HG02943 (cell line): ENCODE measurements at regions not wholly inside any gene's neighbourhood (a gene's known extent, or its start where the extent isn't known, plus 50 kb on each side); places are given as distances from the start of the nearest gene placed in this dataset.
"Not testable (repeated sequence)": the region's sequence is repeated elsewhere in the genome, so short reads cannot be mapped to it uniquely, and the experiment has no call there.

Experiments used
- ATAC-seq: cut with Tn5 transposase; IDR thresholded peaks from one replicate; pipeline ENCODE4 v1.9.1; 2021; ENCODE audit warnings: mild to moderate bottlenecking, low read depth, moderate library complexity; ENCODE audit not compliant: unreplicated experiment

GRCh38 chr2:228447266-228447915, 265.9 kb upstream of the SPHKAP start:
- no peak for ATAC-seq

GRCh38 chr2:228446734-228447133, 265.2 kb upstream of the SPHKAP start:
- no peak for ATAC-seq

GRCh38 chr2:228444161-228444560, 262.7 kb upstream of the SPHKAP start:
- ATAC-seq = no peak

DNA sequence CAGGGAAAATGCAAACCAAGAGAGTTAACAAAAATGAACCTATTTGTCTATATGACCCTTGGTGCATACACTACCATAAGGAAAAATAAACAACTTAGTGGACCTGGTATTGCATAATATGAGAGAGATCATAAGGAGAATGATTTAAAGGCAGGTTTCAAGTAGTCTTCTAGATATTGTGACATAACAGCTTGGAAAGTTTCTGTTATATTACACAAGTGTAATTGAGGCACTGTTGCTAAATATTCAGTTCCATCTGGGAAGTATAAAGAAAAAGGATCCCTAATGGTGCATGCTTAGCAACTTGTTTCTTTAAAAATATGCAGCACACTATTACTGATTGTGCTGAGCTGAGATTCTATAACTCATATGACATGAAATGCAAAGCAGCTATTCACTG, 252.2 kb upstream of the SPHKAP start:
- ATAC-seq = no peak

DNA sequence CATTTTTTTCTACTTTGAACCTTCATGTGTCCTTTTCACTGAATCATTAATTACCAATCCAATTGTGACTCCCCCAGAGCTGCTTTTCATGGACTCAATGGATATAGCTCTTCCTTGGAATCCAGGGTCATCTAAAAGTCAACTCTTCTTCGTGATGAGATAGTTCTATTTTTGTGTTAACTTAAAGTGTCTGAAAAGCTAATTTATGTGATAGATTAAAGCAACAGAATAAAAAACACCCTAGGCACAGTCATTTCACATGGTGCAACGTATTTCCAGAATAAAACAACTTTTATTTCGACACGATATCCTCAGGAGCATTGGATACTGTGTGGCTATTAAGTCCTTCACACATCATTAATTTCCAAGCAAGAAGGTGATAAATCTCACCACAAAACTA, 250.6 kb upstream of the SPHKAP start:
- no peak for ATAC-seq

GRCh38 chr2:228430986-228431385, 249.5 kb upstream of the SPHKAP start:
- ATAC-seq = no peak

GRCh38 chr2:228426502-228427216, 245.2 kb upstream of the SPHKAP start:
- no peak for ATAC-seq

GRCh38 chr2:228425411-228426060, 244.0 kb upstream of the SPHKAP start:
- not testable (repeated sequence) for ATAC-seq

GRCh38 chr2:228417956-228418355, 236.5 kb upstream of the SPHKAP start:
- no peak for ATAC-seq

DNA sequence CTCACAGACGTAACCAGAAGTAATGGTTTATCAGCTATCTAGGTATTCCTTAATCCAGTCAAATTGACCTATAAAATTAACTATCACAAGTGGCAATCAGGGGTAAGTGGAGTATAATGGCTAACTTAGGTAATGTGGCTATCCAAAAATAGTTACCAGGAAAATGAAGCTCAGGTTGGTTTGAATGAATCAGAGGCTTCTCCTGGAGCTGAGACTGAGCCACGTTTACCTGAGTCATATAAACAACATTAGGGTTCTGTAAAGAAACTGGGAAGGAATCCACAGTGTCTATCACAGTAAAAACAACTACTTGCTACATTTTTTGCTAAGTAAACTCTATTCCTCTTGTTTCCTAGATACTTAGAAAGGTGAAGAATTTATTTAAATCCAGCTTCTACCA, 236.0 kb upstream of the SPHKAP start:
- ATAC-seq = no peak

- ATAC-seq = no peak
Measured at GRCh38 chr2:228410061-228410460, 228.6 kb upstream of the SPHKAP start.

- no peak for ATAC-seq
Measured at GRCh38 chr2:228409493-228409892, 228.0 kb upstream of the SPHKAP start.

- no peak for ATAC-seq
Measured at GRCh38 chr2:228408529-228409227, 227.2 kb upstream of the SPHKAP start.

DNA sequence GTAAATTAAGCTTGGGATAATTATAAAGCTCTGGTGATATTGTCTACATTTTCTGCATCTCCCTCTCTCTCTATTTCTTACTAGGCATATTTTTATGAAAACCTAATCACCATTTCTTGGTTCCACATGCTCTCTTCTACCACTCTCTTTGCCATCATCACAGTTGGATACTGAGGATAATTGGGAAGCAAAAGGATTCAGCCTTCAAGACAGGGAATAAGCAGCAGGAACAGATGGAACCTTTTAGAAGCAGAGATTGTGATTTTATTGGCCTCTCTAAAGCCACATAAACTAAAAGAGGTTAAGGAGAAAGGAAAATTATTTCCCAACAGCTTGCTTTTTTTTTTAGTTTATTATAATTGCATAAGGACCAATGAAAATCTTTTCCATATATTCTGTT, 226.3 kb upstream of the SPHKAP start:
- no peak for ATAC-seq

DNA sequence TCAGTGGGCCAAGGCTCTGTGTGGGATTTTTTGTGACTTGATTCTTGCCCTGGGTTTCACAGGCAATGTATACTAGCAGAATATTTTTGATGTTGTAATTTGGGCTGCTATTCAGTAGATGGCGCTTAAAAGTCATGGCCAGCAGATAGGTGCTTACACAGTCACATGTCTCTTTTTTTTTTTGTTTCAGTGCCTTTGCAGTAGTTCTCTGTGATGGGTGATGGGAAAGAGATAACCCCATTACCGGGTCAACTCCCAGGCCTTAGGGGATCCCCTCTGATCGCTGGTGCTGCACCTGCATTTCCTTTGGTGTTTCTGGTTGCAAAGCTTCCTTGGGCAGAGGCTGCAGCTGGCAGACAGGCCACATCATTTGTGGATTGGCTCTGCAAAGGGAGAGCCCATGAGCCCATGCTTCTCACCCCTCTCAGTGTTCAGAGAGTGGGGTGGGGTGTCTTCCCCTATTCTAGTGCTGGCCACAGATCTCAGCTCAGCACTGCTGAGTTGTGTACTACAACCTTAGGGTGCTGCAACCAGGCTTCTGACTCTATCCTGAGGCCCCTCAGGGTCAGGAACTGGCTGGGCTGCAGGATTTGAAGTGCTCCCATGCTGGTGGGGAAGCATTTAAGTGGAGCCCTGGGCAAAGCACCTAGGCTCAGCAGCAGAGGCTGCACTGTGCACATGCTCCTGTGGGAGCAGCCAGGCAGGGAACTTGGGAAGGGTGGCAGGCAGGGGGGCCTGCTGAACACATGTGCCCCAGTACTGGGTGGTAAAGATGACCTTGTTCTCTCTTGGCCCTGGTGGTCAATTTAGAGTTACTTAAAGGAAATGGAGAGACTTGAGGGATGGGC, 219.8 kb upstream of the SPHKAP start:
- no peak for ATAC-seq

GRCh38 chr2:228387776-228388175, 206.3 kb upstream of the SPHKAP start:
- ATAC-seq = no peak

- ATAC-seq = no peak
Measured at GRCh38 chr2:228378696-228379425, 197.4 kb upstream of the SPHKAP start.

DNA sequence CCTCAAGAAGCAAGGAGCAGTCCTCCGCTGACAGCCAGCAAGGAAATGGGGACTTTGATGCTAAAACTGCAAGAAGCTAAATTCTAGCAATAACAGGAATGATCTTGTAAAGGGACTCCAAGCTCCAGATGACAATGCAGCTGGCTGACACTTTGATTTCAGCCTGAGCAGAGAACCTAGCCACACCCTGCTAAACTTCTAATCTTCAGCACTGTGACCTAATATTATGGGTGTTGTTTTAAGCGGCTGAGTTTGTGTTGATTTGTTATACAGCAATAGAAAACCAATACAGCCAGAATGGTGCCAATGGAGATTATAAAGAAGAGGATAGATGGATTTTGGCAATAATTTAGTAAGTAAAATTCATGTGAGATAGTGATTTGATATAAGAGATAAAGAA, 196.7 kb upstream of the SPHKAP start:
- ATAC-seq = no peak

- ATAC-seq = no peak
Measured at GRCh38 chr2:228377533-228377932, 196.0 kb upstream of the SPHKAP start.

DNA sequence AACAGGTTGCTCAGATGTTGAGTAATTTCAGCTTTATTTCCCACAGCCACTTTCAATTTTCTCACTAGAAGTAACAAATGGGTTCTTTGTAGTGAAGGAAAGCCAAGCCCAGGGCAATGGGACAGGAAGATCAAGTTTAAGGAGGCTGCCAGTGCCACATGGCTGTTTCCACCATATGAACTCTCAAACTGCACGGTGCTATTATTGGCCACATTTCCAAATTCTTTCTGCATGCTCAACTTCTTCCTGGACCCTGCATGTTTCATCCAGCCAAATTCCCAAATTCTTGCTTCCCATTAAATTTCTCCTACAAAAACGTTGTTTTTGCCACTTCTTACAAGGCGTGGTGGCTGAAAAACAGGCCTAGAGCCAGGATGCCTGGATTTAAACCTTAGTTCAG, 193.3 kb upstream of the SPHKAP start:
- ATAC-seq = no peak
